ENCODE measurements at regions not wholly inside any gene's neighbourhood (a gene's known extent, or its start where the extent isn't known, plus 50 kb on each side); places are given as distances from the start of the nearest gene placed in this dataset.

- Histone ChIP-seq H3K9ac (ENCODE audit: low read length) (no peak overlapping the region), H3K79me2 (ENCODE audit: low read length) (no peaks in the 10 kb centered on the region), H4K20me1 (ENCODE audit: insufficient read depth, low read depth, low read length) (no peaks in the 10 kb centered on the region), H3K4me2 (ENCODE audit: low read depth, low read length, poor library complexity, severe bottlenecking) (no peak overlapping the region), H3K27ac (ENCODE audit: low read length) (no peak overlapping the region), H2AFZ (ENCODE audit: low read length) (no peak overlapping the region), H3K9me3 (ENCODE audit: low read length) (no peaks in the 10 kb centered on the region), H3K4me3 (ENCODE audit: low read length) (no peak overlapping the region), H3K36me3 (ENCODE audit: insufficient read depth, low read length) (no peaks in the 10 kb centered on the region), H3K4me1 (ENCODE audit: low read length) (no peaks in the 10 kb centered on the region), H3K9me2 (replicated peaks; ENCODE audit: insufficient read depth, low read length) (no peaks in the 10 kb centered on the region), H3K27me3 (ENCODE audit: low read length) (no peaks in the 10 kb centered on the region)
- no peak for DNase-seq
Measured at GRCh38 chr4:177047851-177048174, 255.1 kb upstream of the VEGFC start.

- H3K9me2 ChIP-seq (replicated peaks; ENCODE audit: insufficient read depth, low read length) = no peaks in the 10 kb centered on the region
- peak; percentile 77 for DNase-seq
Measured at GRCh38 chr4:177051473-177052060, 258.1 kb upstream of the NEIL3 start.

GRCh38 chr4:177052211-177052934 lies 257.3 kb upstream of the NEIL3 start:
- no peaks in the 10 kb centered on the region for H3K4me1 ChIP-seq (ENCODE audit: low read length)
- H3K9me2 ChIP-seq (replicated peaks; ENCODE audit: insufficient read depth, low read length) = no peaks in the 10 kb centered on the region
- H3K36me3 ChIP-seq (ENCODE audit: insufficient read depth, low read length) = no peaks in the 10 kb centered on the region
- no peak overlapping the region for H3K9ac ChIP-seq (ENCODE audit: low read length)
- H3K79me2 ChIP-seq (ENCODE audit: low read length) = no peaks in the 10 kb centered on the region
- no peaks in the 10 kb centered on the region for H3K9me3 ChIP-seq (ENCODE audit: low read length)
- no peak overlapping the region for H2AFZ ChIP-seq (ENCODE audit: low read length)
- no peak overlapping the region for H3K27ac ChIP-seq (ENCODE audit: low read length)
- DNase-seq = no peak
- H3K4me3 ChIP-seq (ENCODE audit: low read length) = no peak overlapping the region
- no peak overlapping the region for H3K4me2 ChIP-seq (ENCODE audit: low read depth, low read length, poor library complexity, severe bottlenecking)
- H4K20me1 ChIP-seq (ENCODE audit: insufficient read depth, low read depth, low read length) = no peaks in the 10 kb centered on the region
- no peaks in the 10 kb centered on the region for H3K27me3 ChIP-seq (ENCODE audit: low read length)

More at GRCh38 chr4:177051473-177052060, 258.1 kb upstream of the NEIL3 start:
- Histone ChIP-seq H3K27me3 (ENCODE audit: low read length) (no peaks in the 10 kb centered on the region), H3K4me3 (ENCODE audit: low read length) (no peak overlapping the region), H3K36me3 (ENCODE audit: insufficient read depth, low read length) (no peaks in the 10 kb centered on the region), H3K4me1 (ENCODE audit: low read length) (no peaks in the 10 kb centered on the region), H4K20me1 (ENCODE audit: insufficient read depth, low read depth, low read length) (no peaks in the 10 kb centered on the region), H3K9me3 (ENCODE audit: low read length) (no peaks in the 10 kb centered on the region), H2AFZ (ENCODE audit: low read length) (no peak overlapping the region), H3K79me2 (ENCODE audit: low read length) (no peaks in the 10 kb centered on the region), H3K4me2 (ENCODE audit: low read depth, low read length, poor library complexity, severe bottlenecking) (no peak overlapping the region), H3K9ac (ENCODE audit: low read length) (no peak overlapping the region), H3K27ac (ENCODE audit: low read length) (no peak overlapping the region)

GRCh38 chr4:177057186-177057585 lies 252.5 kb upstream of the NEIL3 start:
- no peaks in the 10 kb centered on the region for H3K9me3 ChIP-seq (ENCODE audit: low read length)
- no peak overlapping the region for H3K4me3 ChIP-seq (ENCODE audit: low read length)
- H3K9me2 ChIP-seq (replicated peaks; ENCODE audit: insufficient read depth, low read length) = no peaks in the 10 kb centered on the region
- no peaks in the 10 kb centered on the region for H3K4me1 ChIP-seq (ENCODE audit: low read length)
- H3K27ac ChIP-seq (ENCODE audit: low read length) = no peak overlapping the region
- H4K20me1 ChIP-seq (ENCODE audit: insufficient read depth, low read depth, low read length) = no peaks in the 10 kb centered on the region
- no peak overlapping the region for H2AFZ ChIP-seq (ENCODE audit: low read length)
- H3K79me2 ChIP-seq (ENCODE audit: low read length) = no peaks in the 10 kb centered on the region
- DNase-seq = no peak
- H3K9ac ChIP-seq (ENCODE audit: low read length) = no peak overlapping the region
- H3K27me3 ChIP-seq (ENCODE audit: low read length) = no peaks in the 10 kb centered on the region
- H3K36me3 ChIP-seq (ENCODE audit: insufficient read depth, low read length) = no peaks in the 10 kb centered on the region
- no peak overlapping the region for H3K4me2 ChIP-seq (ENCODE audit: low read depth, low read length, poor library complexity, severe bottlenecking)

- H3K27me3 ChIP-seq (ENCODE audit: low read length) = no peaks in the 10 kb centered on the region
- no peak for DNase-seq
- H3K4me2 ChIP-seq (ENCODE audit: low read depth, low read length, poor library complexity, severe bottlenecking) = no peak overlapping the region
- no peaks in the 10 kb centered on the region for H3K36me3 ChIP-seq (ENCODE audit: insufficient read depth, low read length)
- H3K79me2 ChIP-seq (ENCODE audit: low read length) = no peaks in the 10 kb centered on the region
- H3K4me3 ChIP-seq (ENCODE audit: low read length) = no peak overlapping the region
- H4K20me1 ChIP-seq (ENCODE audit: insufficient read depth, low read depth, low read length) = no peaks in the 10 kb centered on the region
- no peaks in the 10 kb centered on the region for H3K9me2 ChIP-seq (replicated peaks; ENCODE audit: insufficient read depth, low read length)
- H2AFZ ChIP-seq (ENCODE audit: low read length) = no peak overlapping the region
- H3K9ac ChIP-seq (ENCODE audit: low read length) = no peak overlapping the region
- H3K27ac ChIP-seq (ENCODE audit: low read length) = no peak overlapping the region
- no peaks in the 10 kb centered on the region for H3K4me1 ChIP-seq (ENCODE audit: low read length)
- no peaks in the 10 kb centered on the region for H3K9me3 ChIP-seq (ENCODE audit: low read length)
Measured at GRCh38 chr4:177064116-177064515, 245.6 kb upstream of the NEIL3 start.

GRCh38 chr4:177064729-177065394 lies 244.8 kb upstream of the NEIL3 start:
- H3K9me3 ChIP-seq (ENCODE audit: low read length) = no peaks in the 10 kb centered on the region
- no peaks in the 10 kb centered on the region for H4K20me1 ChIP-seq (ENCODE audit: insufficient read depth, low read depth, low read length)
- no peak for DNase-seq
- no peak overlapping the region for H3K4me3 ChIP-seq (ENCODE audit: low read length)
- no peak overlapping the region for H3K4me2 ChIP-seq (ENCODE audit: low read depth, low read length, poor library complexity, severe bottlenecking)
- no peaks in the 10 kb centered on the region for H3K4me1 ChIP-seq (ENCODE audit: low read length)
- H2AFZ ChIP-seq (ENCODE audit: low read length) = no peak overlapping the region
- H3K36me3 ChIP-seq (ENCODE audit: insufficient read depth, low read length) = no peaks in the 10 kb centered on the region
- no peak overlapping the region for H3K27ac ChIP-seq (ENCODE audit: low read length)
- H3K9me2 ChIP-seq (replicated peaks; ENCODE audit: insufficient read depth, low read length) = no peaks in the 10 kb centered on the region
- no peaks in the 10 kb centered on the region for H3K79me2 ChIP-seq (ENCODE audit: low read length)
- no peaks in the 10 kb centered on the region for H3K27me3 ChIP-seq (ENCODE audit: low read length)
- no peak overlapping the region for H3K9ac ChIP-seq (ENCODE audit: low read length)

GRCh38 chr4:177066746-177067145 lies 242.9 kb upstream of the NEIL3 start:
- H2AFZ ChIP-seq (ENCODE audit: low read length) = no peak overlapping the region
- no peaks in the 10 kb centered on the region for H3K79me2 ChIP-seq (ENCODE audit: low read length)
- no peaks in the 10 kb centered on the region for H3K4me1 ChIP-seq (ENCODE audit: low read length)
- H3K9ac ChIP-seq (ENCODE audit: low read length) = no peak overlapping the region
- DNase-seq = no peak
- H3K27me3 ChIP-seq (ENCODE audit: low read length) = no peaks in the 10 kb centered on the region
- H3K9me2 ChIP-seq (replicated peaks; ENCODE audit: insufficient read depth, low read length) = no peaks in the 10 kb centered on the region
- no peak overlapping the region for H3K4me3 ChIP-seq (ENCODE audit: low read length)
- H3K36me3 ChIP-seq (ENCODE audit: insufficient read depth, low read length) = no peaks in the 10 kb centered on the region
- H4K20me1 ChIP-seq (ENCODE audit: insufficient read depth, low read depth, low read length) = no peaks in the 10 kb centered on the region
- no peak overlapping the region for H3K4me2 ChIP-seq (ENCODE audit: low read depth, low read length, poor library complexity, severe bottlenecking)
- no peak overlapping the region for H3K27ac ChIP-seq (ENCODE audit: low read length)
- no peaks in the 10 kb centered on the region for H3K9me3 ChIP-seq (ENCODE audit: low read length)

GRCh38 chr4:177070533-177071058 lies 239.1 kb upstream of the NEIL3 start:
- Histone ChIP-seq H3K27ac (ENCODE audit: low read length) (no peak overlapping the region), H3K36me3 (ENCODE audit: insufficient read depth, low read length) (no peaks in the 10 kb centered on the region), H3K4me2 (ENCODE audit: low read depth, low read length, poor library complexity, severe bottlenecking) (no peak overlapping the region), H3K9me3 (ENCODE audit: low read length) (no peaks in the 10 kb centered on the region), H2AFZ (ENCODE audit: low read length) (no peak overlapping the region), H3K4me1 (ENCODE audit: low read length) (no peaks in the 10 kb centered on the region), H3K4me3 (ENCODE audit: low read length) (no peak overlapping the region), H3K9ac (ENCODE audit: low read length) (no peak overlapping the region), H4K20me1 (ENCODE audit: insufficient read depth, low read depth, low read length) (no peaks in the 10 kb centered on the region), H3K27me3 (ENCODE audit: low read length) (no peaks in the 10 kb centered on the region), H3K9me2 (replicated peaks; ENCODE audit: insufficient read depth, low read length) (no peaks in the 10 kb centered on the region), H3K79me2 (ENCODE audit: low read length) (no peaks in the 10 kb centered on the region)
- no peak for DNase-seq

All from Karpas-422 (cell line).